RPMI8226 (cell line): ENCODE measurements at regions not wholly inside any gene's neighbourhood (a gene's known extent, or its start where the extent isn't known, plus 50 kb on each side); places are given as distances from the start of the nearest gene placed in this dataset.
A peak's percentile ranks its signal among the peaks of the same experiment; 100 is the strongest.

ENCODE experiments used
- DNase-seq: peaks from one replicate; pipeline ENCODE4 v3.0.0-alpha.2; 2015

GRCh38 chr15:99440551-99441443, 125.0 kb upstream of the MEF2A start:
- DNase-seq, result no peak

- no peak for DNase-seq
Measured at GRCh38 chr15:99441444-99441800, 124.4 kb upstream of the MEF2A start.

- no peak for DNase-seq
Measured at GRCh38 chr15:99441871-99442251, 123.9 kb upstream of the MEF2A start.

GRCh38 chr15:99442252-99442897, 123.4 kb upstream of the MEF2A start:
- no peak for DNase-seq

GRCh38 chr15:99443056-99443756, 122.6 kb upstream of the MEF2A start:
- no peak for DNase-seq

- peak; percentile 62 for DNase-seq
Measured at GRCh38 chr15:99443768-99444446, 121.9 kb upstream of the MEF2A start.

- DNase-seq, result no peak
Measured at GRCh38 chr15:99445272-99445850, 120.4 kb upstream of the MEF2A start.

GRCh38 chr15:99446565-99447496, 119.0 kb upstream of the MEF2A start:
- no peak for DNase-seq

GRCh38 chr15:99447497-99448371, 118.0 kb upstream of the MEF2A start:
- no peak for DNase-seq

GRCh38 chr15:99449514-99449913, 116.3 kb upstream of the MEF2A start:
- DNase-seq, result no peak

- peak; percentile 76 for DNase-seq
Measured at GRCh38 chr15:99450896-99451358, 114.9 kb upstream of the MEF2A start.

GRCh38 chr15:99451484-99451883, 114.3 kb upstream of the MEF2A start:
- no peak for DNase-seq

- no peak for DNase-seq
Measured at GRCh38 chr15:99452010-99452409, 113.8 kb upstream of the MEF2A start.

- DNase-seq, result peak; percentile 62
Measured at GRCh38 chr15:99452728-99453636, 112.8 kb upstream of the MEF2A start.

GRCh38 chr15:99453637-99454030, 112.2 kb upstream of the MEF2A start:
- no peak for DNase-seq

- no peak for DNase-seq
Measured at GRCh38 chr15:99454107-99454809, 111.5 kb upstream of the MEF2A start.

- DNase-seq, result no peak
Measured at GRCh38 chr15:99454941-99455788, 110.6 kb upstream of the MEF2A start.

GRCh38 chr15:99455789-99456160, 110.0 kb upstream of the MEF2A start:
- DNase-seq, result no peak
